DMS79 treated with DMSO at 0.1 percent for 48 hours (cell line): ENCODE measurements at regions not wholly inside any gene's neighbourhood (a gene's known extent, or its start where the extent isn't known, plus 50 kb on each side); places are given as distances from the start of the nearest gene placed in this dataset.

ENCODE experiments used
- DNase-seq: peaks from one replicate; lab custom pipeline; 2025; lab: John Stamatoyannopoulos, UW

GRCh38 chr14:26395726-26396125 lies 202.1 kb downstream of the NOVA1 start:
- DNase-seq = no peak

GRCh38 chr14:26394150-26394810 lies 203.6 kb downstream of the NOVA1 start:
- DNase-seq = peak; percentile 79

- DNase-seq = no peak
These were observed 205.3 kb downstream of the NOVA1 start for GRCh38 chr14:26392498-26392897.

GRCh38 chr14:26389646-26390508 lies 208.0 kb downstream of the NOVA1 start:
- DNase-seq = no peak

GRCh38 chr14:26385310-26385709 lies 212.5 kb downstream of the NOVA1 start:
- DNase-seq = no peak

GRCh38 chr14:26382901-26383685 lies 214.7 kb downstream of the NOVA1 start:
- no peak for DNase-seq

- no peak for DNase-seq
These were observed 216.4 kb downstream of the NOVA1 start for GRCh38 chr14:26381405-26381804.

- no peak for DNase-seq
These were observed 217.2 kb downstream of the NOVA1 start for GRCh38 chr14:26380637-26381036.

DNA sequence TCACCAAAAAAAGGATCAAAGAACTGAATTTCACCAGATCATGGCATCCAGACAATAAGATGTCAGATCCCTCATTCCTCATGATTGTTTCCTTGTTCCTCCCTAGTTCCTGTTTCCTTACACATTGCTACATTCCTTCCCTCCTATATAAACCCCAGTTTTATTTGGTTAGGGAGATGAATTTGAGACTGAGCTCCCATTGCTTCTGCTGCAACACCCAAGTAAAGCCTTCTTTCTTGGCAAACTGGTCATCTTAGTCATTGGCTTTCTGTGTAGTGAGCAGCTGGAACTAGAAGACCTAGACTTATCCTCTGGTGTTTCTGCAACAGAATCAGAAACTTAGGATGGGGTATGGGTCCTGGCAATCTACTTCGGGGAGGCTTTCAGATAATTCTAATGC lies 217.9 kb downstream of the NOVA1 start:
- DNase-seq = no peak

DNA sequence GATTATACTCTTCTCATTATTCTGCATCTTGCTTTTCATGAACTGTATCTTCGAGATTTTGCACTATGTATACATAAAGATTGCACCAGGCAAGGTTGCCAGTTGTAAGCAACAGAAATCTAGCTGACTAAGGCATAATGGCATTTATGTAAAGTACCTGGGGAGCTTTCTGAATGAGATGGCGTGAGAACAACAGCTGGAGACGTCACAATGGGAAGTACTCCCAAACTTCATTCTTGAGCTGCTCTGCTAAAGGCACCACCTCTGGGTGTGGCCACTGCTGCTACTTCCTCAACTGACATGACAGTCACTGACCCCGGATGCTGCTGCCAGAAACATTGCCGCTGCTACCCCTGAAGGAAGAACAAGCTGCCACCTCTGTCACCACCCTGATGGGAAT lies 220.7 kb downstream of the NOVA1 start:
- no peak for DNase-seq

DNA sequence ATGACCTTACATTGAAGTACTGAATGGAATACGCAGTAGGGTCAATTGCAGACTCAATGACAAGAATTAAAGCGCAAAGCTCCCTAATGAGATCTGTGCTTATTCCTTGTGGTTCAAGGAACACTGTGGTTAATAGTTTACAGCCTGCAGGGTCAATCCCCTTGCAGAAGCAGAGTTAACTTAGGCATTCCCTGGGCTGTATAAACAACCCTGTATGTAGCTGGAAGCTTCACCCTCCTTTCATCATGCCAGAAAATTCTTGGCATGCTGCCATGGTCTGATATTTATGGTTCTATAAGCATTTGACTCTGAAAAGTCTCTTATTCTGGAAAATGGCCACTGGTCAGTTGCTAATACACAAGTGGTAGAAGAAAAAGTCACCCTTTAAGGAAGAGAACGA lies 227.7 kb downstream of the NOVA1 start:
- peak; percentile 21 for DNase-seq

- DNase-seq = no peak
These were observed 234.1 kb downstream of the NOVA1 start for GRCh38 chr14:26363689-26364088.

GRCh38 chr14:26344596-26344995 lies 253.2 kb downstream of the NOVA1 start:
- DNase-seq = no peak

DNA sequence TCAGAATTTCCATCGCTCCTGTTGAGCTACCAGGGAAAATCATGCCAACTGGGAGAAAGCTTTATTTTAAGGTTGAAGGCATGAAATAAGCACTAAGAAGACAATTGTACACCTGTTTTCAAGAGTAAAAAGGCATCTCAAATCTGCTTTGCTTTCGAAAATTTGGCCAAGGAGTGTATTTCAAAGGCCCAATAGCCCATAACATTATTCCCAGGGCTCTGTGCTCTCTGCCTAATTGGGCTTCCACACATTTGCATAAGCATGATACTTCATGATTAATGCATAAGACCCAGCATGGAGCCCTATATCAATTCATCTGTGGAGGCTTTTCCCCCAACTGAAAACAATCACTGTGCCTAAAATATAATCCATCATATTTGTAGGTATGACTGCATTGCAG lies 258.5 kb downstream of the NOVA1 start:
- no peak for DNase-seq

GRCh38 chr14:26338231-26338630 lies 259.6 kb downstream of the NOVA1 start:
- no peak for DNase-seq

DNA sequence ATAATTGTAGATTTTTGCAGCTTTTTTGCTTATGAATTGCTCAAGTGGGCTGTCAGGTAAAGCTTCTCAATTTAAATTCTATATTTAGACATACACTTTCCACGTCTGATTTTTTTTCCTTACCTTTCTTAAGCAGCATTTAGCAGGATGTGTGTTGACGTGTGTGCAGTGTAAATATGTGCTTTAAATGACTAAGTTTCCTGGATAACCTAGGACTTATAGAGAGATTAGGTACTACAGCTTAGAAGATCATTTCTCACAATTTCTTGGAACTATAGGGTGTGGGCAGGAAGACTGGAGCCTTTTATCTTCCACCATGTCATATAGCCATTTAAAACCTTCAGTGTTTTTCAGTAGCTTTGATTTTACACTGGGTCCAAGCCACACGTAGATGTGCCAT lies 263.5 kb downstream of the NOVA1 start:
- DNase-seq = no peak

GRCh38 chr14:26332966-26333365 lies 264.9 kb downstream of the NOVA1 start:
- DNase-seq = no peak

DNA sequence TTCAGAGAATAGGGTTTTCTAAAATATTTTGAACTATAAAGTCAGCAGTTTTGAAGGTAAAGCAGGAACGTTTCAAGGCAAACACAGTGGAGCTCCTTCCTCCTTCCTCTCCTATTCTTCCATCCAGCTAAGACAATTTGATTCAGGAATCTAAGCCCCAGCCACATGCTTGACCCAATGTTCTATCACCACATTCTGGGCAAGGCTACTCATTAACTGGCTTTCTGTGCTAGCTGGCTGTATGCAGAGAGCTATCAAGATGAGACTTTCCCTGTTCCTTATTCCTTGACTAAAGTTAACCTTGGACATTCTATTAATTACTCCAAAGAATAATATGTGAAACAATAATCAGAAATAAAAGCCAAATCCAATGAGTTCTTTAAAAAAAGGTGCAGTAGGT lies 266.9 kb downstream of the NOVA1 start:
- no peak for DNase-seq

DNA sequence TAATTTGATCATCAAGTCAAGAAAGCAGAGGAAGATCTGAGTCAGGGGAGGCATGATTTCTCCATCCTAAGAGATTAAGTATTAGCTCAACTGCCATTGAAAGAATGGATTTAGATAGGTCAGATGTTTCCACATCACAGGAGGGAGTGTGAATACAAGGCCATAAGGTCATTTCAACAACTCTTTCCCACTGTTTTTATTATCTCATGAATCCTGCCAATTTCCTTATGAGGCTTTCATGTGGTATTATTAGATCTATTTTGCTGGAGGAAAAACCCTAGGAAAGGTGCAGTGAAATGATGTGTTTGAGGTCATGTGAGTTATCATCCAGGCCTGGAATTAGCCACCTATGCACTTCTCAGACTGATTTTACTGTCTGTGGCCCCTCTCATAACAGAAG lies 269.0 kb downstream of the NOVA1 start:
- DNase-seq = no peak

GRCh38 chr14:26323869-26324268 lies 274.0 kb downstream of the NOVA1 start:
- peak; percentile 59 for DNase-seq

DNA sequence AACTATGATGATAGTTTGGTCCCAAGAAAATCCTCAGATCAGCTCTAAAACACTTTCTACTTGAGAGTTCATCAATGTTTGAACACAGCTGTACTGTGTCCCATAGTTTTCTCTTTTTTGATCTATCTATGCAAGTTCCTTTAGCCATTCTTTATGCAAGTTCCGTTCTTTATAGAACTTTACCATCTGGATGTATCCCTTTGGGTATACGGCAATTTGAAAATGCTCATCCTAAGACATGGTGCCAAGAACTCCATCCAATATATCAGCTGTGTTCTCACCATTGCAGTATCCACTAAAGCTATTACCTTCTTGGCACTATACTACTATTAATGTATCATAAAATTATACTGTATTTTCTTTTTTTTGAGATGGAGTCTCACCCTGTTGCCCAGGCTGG lies 276.9 kb downstream of the NOVA1 start:
- DNase-seq = no peak

DNA sequence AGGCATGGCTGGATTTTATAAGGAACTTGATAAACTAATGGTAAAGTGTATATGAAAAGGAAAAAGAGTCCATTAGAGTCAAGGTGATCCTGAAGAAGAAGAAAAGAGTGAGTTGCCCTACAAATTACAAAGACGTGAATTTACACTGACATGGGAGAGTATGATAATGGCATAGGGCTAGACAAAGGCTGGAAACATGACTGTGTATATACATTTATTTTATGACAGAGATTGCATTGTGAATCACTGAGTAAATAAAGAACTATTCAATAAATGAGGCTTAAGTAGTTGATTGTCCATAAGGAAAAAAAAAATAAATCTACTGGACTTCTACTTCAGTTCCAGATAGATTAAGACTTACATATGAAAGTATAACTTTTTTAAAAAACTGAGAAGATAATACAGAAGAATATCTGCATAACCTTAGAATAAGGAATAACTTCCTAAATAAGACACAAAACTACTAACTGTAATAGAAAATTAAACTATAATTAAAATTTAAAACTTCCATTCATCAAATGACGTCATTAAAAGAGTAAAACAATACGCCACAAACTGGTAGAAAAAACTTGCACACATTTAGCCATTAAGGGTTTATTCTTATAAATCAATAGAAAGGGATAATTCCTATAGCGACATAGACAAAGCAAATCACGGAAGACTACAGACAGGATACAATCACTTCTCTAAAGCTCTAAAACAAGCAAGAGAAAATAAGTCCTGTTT lies 278.5 kb downstream of the NOVA1 start:
- no peak for DNase-seq
